IPS DF 6.9 (cell line): ENCODE measurements at regions not wholly inside any gene's neighbourhood (a gene's known extent, or its start where the extent isn't known, plus 50 kb on each side); places are given as distances from the start of the nearest gene placed in this dataset.
"Not testable (repeated sequence)": the region's sequence is repeated elsewhere in the genome, so short reads cannot be mapped to it uniquely, and the experiment has no call there.

ENCODE experiments used
- DNase-seq: peaks from one replicate; pipeline ENCODE4 v3.0.0-alpha.2; 2013; ENCODE audit warnings: low read depth, low spot score
- H3K27ac ChIP-seq: one replicate; pipeline ENCODE4 v1.5.1; 2013; ENCODE audit warnings: low read length, control low read depth
- H3K27me3 ChIP-seq: 2 replicates; pipeline ENCODE4 v1.6.1; 2013; ENCODE audit warnings: mild to moderate bottlenecking, low read length; ENCODE audit not compliant: control insufficient read depth, insufficient read depth
- H3K36me3 ChIP-seq: 2 replicates; pipeline ENCODE4 v1.6.1; 2013; ENCODE audit warnings: low read length; ENCODE audit not compliant: control insufficient read depth, insufficient read depth
- H3K4me1 ChIP-seq: 2 replicates; pipeline ENCODE4 v1.6.1; 2013; ENCODE audit warnings: low read length; ENCODE audit not compliant: control insufficient read depth, insufficient read depth
- H3K4me3 ChIP-seq: 2 replicates; pipeline ENCODE4 v1.5.1; 2013; ENCODE audit warnings: mild to moderate bottlenecking, low read length
- H3K9me3 ChIP-seq: 2 replicates; pipeline ENCODE4 v1.6.1; 2013; ENCODE audit warnings: low read length, inconsistent platforms; ENCODE audit not compliant: control insufficient read depth, insufficient read depth
- WGBS: extraction: QIAGEN DNeasy Blood & Tissue Kit; methylation state at CpG from one replicate; pipeline ENCODE4 v1.1.7; 2013; ENCODE audit warnings: mixed read lengths, missing lambda C conversion rate; ENCODE audit not compliant: insufficient read length, insufficient coverage; 5-methylcytosine and 5-hydroxymethylcytosine counted together

- H3K9me3 ChIP-seq, H3K4me1 ChIP-seq, H3K27me3 ChIP-seq, H3K27ac ChIP-seq, DNase-seq, H3K4me3 ChIP-seq, H3K36me3 ChIP-seq: not testable (repeated sequence)
- no CpG with 5 or more reads among the region's 36 CpGs for WGBS
Observed at GRCh38 chr6:4725136-4725760, 51.0 kb upstream of the CDYL start.

- H3K36me3 ChIP-seq: not testable (repeated sequence)
Observed at GRCh38 chr6:4724727-4725126, 51.5 kb upstream of the CDYL start.

GRCh38 chr6:4723383-4723782 lies 52.8 kb upstream of the CDYL start:
- no CpG with 5 or more reads among the region's 6 CpGs for WGBS
- no peaks in the 10 kb centered on the region for H3K9me3 ChIP-seq
- H3K4me3 ChIP-seq: no peak overlapping the region
- H3K4me1 ChIP-seq: peaks cover 4% of the 10 kb centered on the region; the same call in 1 of the 2 replicates
- H3K27ac ChIP-seq: no peak overlapping the region
- no peaks in the 10 kb centered on the region for H3K36me3 ChIP-seq
- no peaks in the 10 kb centered on the region for H3K27me3 ChIP-seq
- DNase-seq: no peak

More at GRCh38 chr6:4724727-4725126, 51.5 kb upstream of the CDYL start:
- not testable (repeated sequence) for H3K27ac ChIP-seq, H3K4me1 ChIP-seq, H3K9me3 ChIP-seq, H3K27me3 ChIP-seq, DNase-seq, H3K4me3 ChIP-seq
- no CpG with 5 or more reads among the region's 7 CpGs for WGBS

GRCh38 chr6:4721368-4721767 lies 54.8 kb upstream of the CDYL start:
- DNase-seq, H3K4me3 ChIP-seq, H3K27me3 ChIP-seq, H3K4me1 ChIP-seq, H3K36me3 ChIP-seq, H3K9me3 ChIP-seq, H3K27ac ChIP-seq: not testable (repeated sequence)
- no CpG with 5 or more reads among the region's 4 CpGs for WGBS

GRCh38 chr6:4719491-4719890 lies 56.7 kb upstream of the CDYL start:
- peaks cover 3% of the 10 kb centered on the region; the same call in 1 of the 2 replicates for H3K4me1 ChIP-seq
- no peak for DNase-seq
- no peak overlapping the region for H3K27ac ChIP-seq
- no peaks in the 10 kb centered on the region for H3K36me3 ChIP-seq
- H3K4me3 ChIP-seq: no peak overlapping the region
- WGBS: no CpG with 5 or more reads among the region's 1 CpG
- no peaks in the 10 kb centered on the region for H3K9me3 ChIP-seq
- H3K27me3 ChIP-seq: no peaks in the 10 kb centered on the region

- no peaks in the 10 kb centered on the region for H3K4me1 ChIP-seq
- DNase-seq: no peak
- WGBS: no CpG with 5 or more reads among the region's 3 CpGs
- no peaks in the 10 kb centered on the region for H3K27me3 ChIP-seq
- H3K9me3 ChIP-seq: no peaks in the 10 kb centered on the region
- H3K27ac ChIP-seq: no peak overlapping the region
- H3K36me3 ChIP-seq: no peaks in the 10 kb centered on the region
- no peak overlapping the region for H3K4me3 ChIP-seq
Observed at GRCh38 chr6:4717856-4718255, 58.3 kb upstream of the CDYL start.

- Histone ChIP-seq H3K4me1 (no peaks in the 10 kb centered on the region), H3K36me3 (no peaks in the 10 kb centered on the region), H3K27ac (no peak overlapping the region), H3K27me3 (no peaks in the 10 kb centered on the region), H3K4me3 (no peak overlapping the region), H3K9me3 (no peaks in the 10 kb centered on the region)
- no CpG with 5 or more reads among the region's 4 CpGs for WGBS
- no peak for DNase-seq
Observed at GRCh38 chr6:4717124-4717523, 59.1 kb upstream of the CDYL start.

- Histone ChIP-seq H3K9me3 (no peaks in the 10 kb centered on the region), H3K4me1 (no peaks in the 10 kb centered on the region), H3K27me3 (no peaks in the 10 kb centered on the region), H3K4me3 (no peak overlapping the region), H3K36me3 (no peaks in the 10 kb centered on the region), H3K27ac (no peak overlapping the region)
- WGBS: no CpG with 5 or more reads among the region's 8 CpGs
- DNase-seq: no peak
Observed at GRCh38 chr6:4714961-4715501, 61.2 kb upstream of the CDYL start.

GRCh38 chr6:4712291-4712690 lies 63.9 kb upstream of the CDYL start:
- WGBS: no CpG with 5 or more reads among the region's 9 CpGs
- DNase-seq: no peak
- no peaks in the 10 kb centered on the region for H3K27me3 ChIP-seq
- H3K9me3 ChIP-seq: no peaks in the 10 kb centered on the region
- no peak overlapping the region for H3K4me3 ChIP-seq
- no peak overlapping the region for H3K27ac ChIP-seq
- H3K4me1 ChIP-seq: no peaks in the 10 kb centered on the region
- no peaks in the 10 kb centered on the region for H3K36me3 ChIP-seq

GRCh38 chr6:4707011-4707410 lies 69.2 kb upstream of the CDYL start:
- DNase-seq: no peak
- H3K27ac ChIP-seq: no peak overlapping the region
- WGBS: no CpG with 5 or more reads among the region's 3 CpGs
- H3K4me3 ChIP-seq: no peak overlapping the region
- no peaks in the 10 kb centered on the region for H3K9me3 ChIP-seq
- no peaks in the 10 kb centered on the region for H3K27me3 ChIP-seq
- no peaks in the 10 kb centered on the region for H3K4me1 ChIP-seq
- H3K36me3 ChIP-seq: no peaks in the 10 kb centered on the region

GRCh38 chr6:4705809-4706208 lies 70.4 kb upstream of the CDYL start:
- H3K9me3 ChIP-seq: no peaks in the 10 kb centered on the region
- DNase-seq: no peak
- no peaks in the 10 kb centered on the region for H3K36me3 ChIP-seq
- WGBS: no CpG with 5 or more reads among the region's 5 CpGs
- H3K27ac ChIP-seq: no peak overlapping the region
- H3K27me3 ChIP-seq: no peaks in the 10 kb centered on the region
- H3K4me3 ChIP-seq: no peak overlapping the region
- H3K4me1 ChIP-seq: no peaks in the 10 kb centered on the region
